HG02588 (cell line): ENCODE measurements at regions not wholly inside any gene's neighbourhood (a gene's known extent, or its start where the extent isn't known, plus 50 kb on each side); places are given as distances from the start of the nearest gene placed in this dataset.

Experiments
- ATAC-seq: cut with Tn5 transposase; IDR thresholded peaks from one replicate; pipeline ENCODE4 v1.9.1; 2021; ENCODE audit warnings: mild to moderate bottlenecking, moderate library complexity; ENCODE audit not compliant: unreplicated experiment

DNA sequence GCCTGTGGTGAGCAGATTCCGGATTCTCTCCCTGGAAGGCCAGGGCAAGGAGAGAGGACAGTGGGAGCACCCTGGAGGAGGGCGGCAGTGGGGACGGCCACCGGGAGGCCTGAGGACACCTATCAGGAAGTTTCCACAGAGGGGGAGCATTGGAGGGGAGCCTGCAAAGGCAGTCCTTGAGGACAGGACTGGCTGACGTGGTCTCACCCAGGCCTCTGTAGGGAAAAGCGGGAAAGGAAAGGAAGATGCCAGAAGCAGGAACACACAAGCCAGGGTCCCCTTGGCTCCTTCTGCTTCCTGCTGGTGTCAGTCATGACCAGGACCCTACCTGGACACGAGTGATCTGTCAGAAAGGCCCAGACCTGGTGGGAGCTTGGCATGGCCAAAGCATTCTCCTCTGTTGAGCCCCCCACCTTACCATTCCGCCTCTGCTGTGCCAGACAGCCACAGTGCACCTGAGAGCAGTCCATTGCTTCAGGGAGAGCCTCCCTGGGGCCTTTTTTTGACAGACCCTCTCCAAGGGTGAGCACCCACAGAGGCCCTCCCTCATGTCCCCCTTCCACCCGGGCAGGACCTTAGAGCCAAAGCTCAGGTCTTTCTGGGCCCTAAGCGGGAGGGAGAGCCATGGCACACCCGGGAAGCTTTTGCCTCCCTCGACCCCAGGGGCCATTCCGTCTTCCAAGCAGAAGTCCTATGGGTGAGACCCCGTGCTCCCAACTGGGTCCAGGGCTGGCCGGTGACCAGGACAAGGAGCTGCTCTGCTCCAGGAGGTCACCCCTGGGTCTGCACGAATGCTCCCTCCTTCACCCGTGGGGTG, 333.1 kb downstream of the DYSF start:
- no peak for ATAC-seq

GRCh38 chr2:71785516-71785981, 332.2 kb downstream of the DYSF start:
- ATAC-seq = no peak

GRCh38 chr2:71784734-71785511, 331.6 kb downstream of the DYSF start:
- no peak for ATAC-seq

DNA sequence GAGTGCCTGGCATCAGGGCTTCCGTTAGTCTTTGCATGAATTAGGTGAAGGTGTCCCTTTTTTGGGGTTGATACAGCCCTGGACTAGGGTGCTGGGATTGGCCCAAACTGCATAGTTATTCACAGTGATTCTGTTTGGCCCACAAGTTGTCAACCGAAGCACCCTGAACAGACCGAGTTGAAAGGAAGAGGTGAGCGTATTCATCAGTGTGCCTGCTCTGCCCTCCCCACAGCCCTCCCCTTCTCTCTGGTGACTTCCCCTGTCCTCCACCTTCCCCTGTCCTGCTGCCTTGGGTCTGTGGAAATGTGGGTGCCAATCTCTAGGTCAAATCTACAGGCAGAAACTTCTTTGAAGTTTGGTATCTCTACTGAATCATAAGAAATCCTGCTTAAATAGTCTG, 330.5 kb downstream of the DYSF start:
- ATAC-seq = no peak

- ATAC-seq = no peak
These were observed 329.9 kb downstream of the DYSF start for GRCh38 chr2:71783215-71783614.

GRCh38 chr2:71782323-71782722, 329.0 kb downstream of the DYSF start:
- ATAC-seq = no peak

DNA sequence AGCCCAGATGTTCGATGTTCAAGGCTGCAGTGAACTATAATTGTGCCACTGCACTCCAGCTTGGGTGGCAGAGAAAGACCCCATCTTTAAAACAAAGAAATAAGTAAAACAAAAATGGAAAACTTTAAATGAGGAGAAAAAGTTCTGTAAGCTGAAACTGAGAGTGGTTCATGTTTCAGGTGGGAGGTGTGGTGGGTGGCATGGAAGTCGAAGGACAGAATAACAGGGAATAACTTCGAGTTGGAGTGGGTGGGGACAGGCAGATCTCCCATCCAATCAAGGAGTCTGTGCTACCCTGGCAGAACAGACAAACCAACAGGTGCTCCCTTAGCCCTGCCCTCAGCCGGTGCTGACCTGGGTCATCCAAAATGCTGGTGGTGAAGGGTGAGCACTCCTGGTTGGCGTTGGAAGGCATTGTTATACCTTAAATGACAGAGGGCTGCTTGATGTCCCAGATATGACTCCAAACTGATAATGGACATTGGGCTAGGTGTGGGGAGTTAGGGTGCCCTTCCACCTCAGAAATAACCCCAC, 328.4 kb downstream of the DYSF start:
- ATAC-seq = no peak

DNA sequence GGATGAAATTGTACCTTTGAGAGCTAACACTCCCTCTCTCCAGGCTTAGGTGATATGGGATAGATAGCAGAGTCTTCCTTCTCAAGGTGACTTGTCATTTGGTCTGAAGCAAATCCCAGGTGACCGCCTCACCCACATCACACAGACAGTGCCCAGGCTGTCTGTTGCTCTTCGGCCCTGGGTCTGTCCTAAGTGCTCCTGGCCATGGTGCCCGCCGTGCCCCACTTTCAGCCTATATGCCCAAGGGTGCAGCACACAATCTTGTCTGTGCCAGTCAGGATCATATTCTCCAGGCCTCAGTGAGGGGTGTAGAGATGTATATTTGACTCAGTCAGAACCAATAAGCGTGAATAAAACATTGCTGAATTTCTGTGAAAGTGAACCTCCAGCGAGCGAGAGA, 326.8 kb downstream of the DYSF start:
- ATAC-seq = no peak

GRCh38 chr2:71779774-71780105, 326.4 kb downstream of the DYSF start:
- ATAC-seq = no peak

- ATAC-seq = no peak
These were observed 325.8 kb downstream of the DYSF start for GRCh38 chr2:71778936-71779773.

- ATAC-seq = no peak
These were observed 325.2 kb downstream of the DYSF start for GRCh38 chr2:71778514-71778913.

DNA sequence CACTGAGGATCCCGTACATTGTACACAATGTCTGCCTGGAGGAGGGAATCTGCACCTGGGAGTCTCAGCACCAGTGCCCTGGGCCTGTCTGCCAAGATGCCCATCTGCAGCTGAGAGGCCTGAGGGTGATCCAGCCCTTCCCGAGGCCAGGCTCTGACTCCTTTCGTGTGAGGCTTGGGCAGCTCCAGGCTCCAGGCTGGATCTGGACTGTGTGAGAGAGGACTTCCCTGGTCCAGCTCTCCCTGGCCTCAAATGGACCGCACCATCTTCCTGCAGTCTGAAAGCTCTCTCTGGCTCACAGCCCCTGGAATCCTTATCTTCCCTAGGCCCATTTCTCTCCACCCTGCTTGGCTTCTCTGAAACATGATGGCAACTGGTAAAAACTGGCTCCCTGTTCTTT, 324.6 kb downstream of the DYSF start:
- no peak for ATAC-seq

GRCh38 chr2:71776227-71776626, 322.9 kb downstream of the DYSF start:
- no peak for ATAC-seq

DNA sequence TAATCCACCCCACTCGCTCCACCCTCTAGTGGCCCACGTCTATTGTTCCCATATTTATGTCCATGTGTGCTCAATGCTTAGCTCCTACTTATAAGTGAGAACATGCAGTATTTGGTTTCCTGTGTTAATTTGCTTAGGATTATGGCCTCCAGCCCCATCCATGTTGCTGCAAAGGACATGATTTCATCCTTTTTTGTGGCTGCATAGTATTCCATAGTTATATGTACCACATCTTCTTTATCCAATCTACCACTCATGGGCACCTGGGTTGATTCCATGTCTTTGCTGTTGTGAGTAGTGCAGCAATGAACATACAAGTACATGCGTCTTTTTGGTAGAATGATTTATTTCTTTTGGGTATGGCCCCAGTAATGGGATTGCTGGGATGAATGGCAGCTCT, 319.9 kb downstream of the DYSF start:
- no peak for ATAC-seq

DNA sequence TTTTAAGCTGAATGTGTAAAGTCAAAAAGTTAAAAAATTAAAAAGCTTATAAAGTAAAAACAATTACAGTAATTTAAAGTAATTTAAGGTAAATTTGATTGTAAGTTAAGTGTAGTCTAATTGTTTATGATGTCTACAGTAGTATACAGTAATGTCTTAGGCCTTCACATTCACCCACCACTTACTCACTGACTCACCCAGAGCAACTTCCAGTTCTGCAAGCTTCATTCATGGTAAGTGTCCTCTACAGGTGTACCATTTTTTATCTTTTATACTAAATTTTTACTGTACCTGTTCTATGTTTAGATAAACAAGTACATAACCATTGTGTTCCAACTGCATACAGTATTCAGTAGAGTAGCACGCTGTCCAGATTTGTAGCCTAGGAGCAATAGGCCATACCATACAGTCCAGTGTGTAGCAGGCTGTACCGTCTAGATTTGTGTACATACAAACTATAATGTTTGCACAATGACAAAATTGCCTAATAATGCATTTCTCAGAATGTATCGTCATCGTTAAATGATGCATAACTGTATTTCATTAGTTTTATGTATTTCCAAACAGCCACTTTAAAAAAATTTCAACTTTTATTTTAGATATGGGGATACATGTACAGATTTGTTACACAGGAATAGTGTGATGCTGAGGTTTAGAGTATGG, 319.3 kb downstream of the DYSF start:
- ATAC-seq = no peak

GRCh38 chr2:71767663-71768062, 314.3 kb downstream of the DYSF start:
- ATAC-seq = no peak

- no peak for ATAC-seq
These were observed 305.7 kb downstream of the DYSF start for GRCh38 chr2:71759060-71759459.

GRCh38 chr2:71757351-71757750, 304.0 kb downstream of the DYSF start:
- no peak for ATAC-seq

DNA sequence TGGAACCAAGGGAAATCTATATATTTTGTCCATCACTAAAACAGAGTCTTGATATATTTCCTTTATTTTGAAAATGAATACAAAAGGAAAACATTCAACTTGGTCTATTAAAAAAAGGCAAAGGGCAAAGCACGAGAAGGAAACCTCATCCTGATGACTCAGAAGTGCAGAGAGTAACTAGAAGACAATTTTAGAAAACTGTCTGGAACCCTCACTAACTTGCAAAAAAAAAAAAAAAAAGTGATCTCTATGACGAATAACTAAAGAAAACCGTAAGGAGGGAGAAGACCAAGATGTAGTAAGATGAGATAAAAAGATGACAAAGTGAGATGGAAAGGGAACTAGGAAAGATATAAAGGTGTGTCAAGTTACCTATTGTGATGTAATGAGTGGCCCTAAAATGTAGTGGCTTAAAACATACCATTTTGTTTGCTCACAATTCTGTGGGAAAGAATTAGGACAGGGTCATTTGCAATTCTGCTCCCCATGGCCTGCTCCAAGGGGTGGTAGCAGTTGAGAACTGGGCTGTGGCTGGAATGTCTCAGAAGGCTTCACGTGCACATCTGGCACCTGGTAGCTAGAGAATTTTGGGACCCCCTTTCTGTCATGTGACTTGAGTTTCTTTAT, 303.0 kb downstream of the DYSF start:
- no peak for ATAC-seq

DNA sequence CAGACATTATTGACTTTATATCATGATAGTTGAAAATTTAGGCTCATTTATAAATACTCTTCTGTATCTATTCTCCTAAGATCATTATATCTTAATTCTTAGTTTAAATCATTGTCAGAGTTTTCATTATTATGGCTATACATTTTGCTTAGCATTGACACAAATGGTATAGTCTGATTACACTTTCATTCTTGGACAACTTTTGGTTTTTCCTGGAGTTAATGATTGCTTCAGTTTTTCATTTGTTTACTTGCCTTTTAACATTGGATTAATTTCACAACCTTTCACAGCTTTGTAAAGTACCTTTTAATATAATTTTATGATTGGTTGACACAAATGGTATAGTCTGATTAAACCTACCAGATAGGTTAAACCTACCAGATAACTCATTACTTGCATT, 298.2 kb downstream of the DYSF start:
- no peak for ATAC-seq
